ENCODE measurements at regions not wholly inside any gene's neighbourhood (a gene's known extent, or its start where the extent isn't known, plus 50 kb on each side); places are given as distances from the start of the nearest gene placed in this dataset.
"Not testable (repeated sequence)": the region's sequence is repeated elsewhere in the genome, so short reads cannot be mapped to it uniquely, and the experiment has no call there.

DNA sequence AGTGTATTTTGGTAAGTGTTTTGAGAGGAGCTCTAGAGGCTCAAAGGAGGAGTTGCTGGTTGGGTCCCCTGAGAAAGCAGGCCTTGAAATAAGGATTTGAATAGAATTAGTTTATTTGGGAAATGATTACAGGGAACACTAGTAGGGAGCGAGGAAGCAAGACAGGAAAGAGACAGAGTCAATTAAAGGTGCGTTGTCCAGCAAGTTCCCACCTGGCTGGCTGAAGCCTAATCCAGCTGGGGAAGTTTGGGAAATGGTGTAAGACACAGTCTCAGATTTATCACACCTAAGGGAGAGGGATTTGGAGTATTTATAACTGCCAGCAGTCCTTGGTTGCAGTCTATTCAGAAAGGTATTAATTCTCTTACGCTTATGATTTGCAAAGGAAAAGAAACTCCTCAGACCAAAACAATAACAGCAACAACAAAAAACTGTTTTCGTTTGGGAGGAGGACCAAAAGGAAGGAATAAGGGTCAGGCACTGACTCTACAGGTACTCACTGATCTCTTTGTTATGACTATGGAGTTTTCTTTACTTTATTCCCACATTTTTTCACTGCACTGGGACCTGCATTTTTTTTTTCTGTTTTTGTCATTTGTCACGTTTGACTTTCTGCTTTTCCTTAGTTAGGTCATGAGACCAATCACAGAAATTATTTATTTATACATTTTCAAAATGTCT lies 780.8 kb downstream of the TTLL7 start:
- TF ChIP-seq POLR2A, POLR2AphosphoS5 (IDR thresholded peaks at IDR 0.05): not testable (repeated sequence)
- TF ChIP-seq, protein P1, sequence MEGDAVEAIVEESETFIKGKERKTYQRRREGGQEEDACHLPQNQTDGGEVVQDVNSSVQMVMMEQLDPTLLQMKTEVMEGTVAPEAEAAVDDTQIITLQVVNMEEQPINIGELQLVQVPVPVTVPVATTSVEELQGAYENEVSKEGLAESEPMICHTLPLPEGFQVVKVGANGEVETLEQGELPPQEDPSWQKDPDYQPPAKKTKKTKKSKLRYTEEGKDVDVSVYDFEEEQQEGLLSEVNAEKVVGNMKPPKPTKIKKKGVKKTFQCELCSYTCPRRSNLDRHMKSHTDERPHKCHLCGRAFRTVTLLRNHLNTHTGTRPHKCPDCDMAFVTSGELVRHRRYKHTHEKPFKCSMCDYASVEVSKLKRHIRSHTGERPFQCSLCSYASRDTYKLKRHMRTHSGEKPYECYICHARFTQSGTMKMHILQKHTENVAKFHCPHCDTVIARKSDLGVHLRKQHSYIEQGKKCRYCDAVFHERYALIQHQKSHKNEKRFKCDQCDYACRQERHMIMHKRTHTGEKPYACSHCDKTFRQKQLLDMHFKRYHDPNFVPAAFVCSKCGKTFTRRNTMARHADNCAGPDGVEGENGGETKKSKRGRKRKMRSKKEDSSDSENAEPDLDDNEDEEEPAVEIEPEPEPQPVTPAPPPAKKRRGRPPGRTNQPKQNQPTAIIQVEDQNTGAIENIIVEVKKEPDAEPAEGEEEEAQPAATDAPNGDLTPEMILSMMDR (IDR thresholded peaks at IDR 0.05) = not testable (repeated sequence)

Data from suprapubic skin (tissue), 4 donors.